HCEC 1CT (cell line): ENCODE measurements at regions not wholly inside any gene's neighbourhood (a gene's known extent, or its start where the extent isn't known, plus 50 kb on each side); places are given as distances from the start of the nearest gene placed in this dataset.
A peak's percentile ranks its signal among the peaks of the same experiment; 100 is the strongest.
"Not testable (repeated sequence)": the region's sequence is repeated elsewhere in the genome, so short reads cannot be mapped to it uniquely, and the experiment has no call there.

Source experiments
- DNase-seq: peaks from one replicate; pipeline ENCODE4 v3.0.0-alpha.2; 2017

- DNase-seq: no peak
Observed at GRCh38 chr2:122747670-122748069, 992.2 kb downstream of the TSN start.

DNA sequence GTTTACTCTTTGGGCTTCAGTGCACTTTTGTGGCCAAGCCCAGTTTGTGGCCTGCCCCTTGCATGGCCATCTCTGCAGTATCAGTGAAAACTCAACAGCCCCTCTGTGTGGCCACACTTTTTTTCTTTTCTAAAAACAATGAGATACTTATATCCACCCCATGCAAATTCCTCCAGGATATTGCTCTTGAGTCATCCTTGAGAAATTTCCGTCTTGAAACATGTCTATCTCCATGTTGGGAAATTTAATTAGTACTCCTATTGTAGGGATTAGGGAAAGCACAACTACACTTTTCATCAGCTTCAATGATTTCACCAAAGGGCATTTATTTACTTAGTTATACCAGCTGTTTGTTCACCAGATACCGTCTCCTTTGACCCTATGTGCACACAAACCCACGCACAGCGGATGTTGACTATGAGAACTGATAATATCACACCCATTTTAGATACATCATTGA lies 993.1 kb downstream of the TSN start:
- peak; percentile 79 for DNase-seq

GRCh38 chr2:122749405-122749804 lies 994.0 kb downstream of the TSN start:
- no peak for DNase-seq

- no peak for DNase-seq
Observed at GRCh38 chr2:122750095-122750494, 994.6 kb downstream of the TSN start.

DNA sequence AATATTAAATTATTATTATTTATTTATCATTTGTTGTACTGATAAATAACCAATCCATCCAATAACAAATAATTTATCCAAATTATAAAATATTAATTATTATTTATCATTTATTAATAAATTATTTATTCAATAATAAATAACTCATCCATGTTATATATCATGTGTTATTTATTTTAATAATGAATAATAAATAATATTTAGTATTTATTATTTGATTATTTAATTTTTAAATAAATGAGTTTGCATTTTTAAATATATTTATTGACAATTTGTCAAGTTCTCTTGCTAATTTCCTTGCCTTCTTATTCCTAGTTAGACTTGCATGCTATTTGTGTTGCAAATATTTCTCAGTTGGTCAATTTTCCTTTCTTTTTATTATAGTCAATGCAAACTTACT lies 995.4 kb downstream of the TSN start:
- DNase-seq: no peak

DNA sequence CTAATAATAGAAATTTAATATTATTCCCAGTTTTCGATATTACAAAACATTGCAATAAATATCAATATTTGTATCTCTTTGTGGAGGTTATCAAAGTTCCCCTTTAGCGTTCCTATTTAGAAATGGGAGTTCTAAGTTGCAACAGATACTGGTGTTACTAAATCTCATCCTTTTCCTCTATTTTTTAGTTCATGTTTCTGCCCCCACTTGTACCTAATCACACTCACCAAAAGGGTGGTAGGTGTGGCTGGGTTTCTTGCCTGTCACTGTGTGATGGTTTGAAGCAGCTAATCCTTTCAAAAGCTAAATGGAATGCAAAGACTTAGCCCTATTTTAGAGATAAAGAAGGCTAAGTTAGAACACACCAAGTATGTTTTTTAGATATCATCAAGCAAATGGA lies 997.9 kb downstream of the TSN start:
- no peak for DNase-seq

- no peak for DNase-seq
Observed at GRCh38 chr2:122754561-122754960, 999.1 kb downstream of the TSN start.

DNA sequence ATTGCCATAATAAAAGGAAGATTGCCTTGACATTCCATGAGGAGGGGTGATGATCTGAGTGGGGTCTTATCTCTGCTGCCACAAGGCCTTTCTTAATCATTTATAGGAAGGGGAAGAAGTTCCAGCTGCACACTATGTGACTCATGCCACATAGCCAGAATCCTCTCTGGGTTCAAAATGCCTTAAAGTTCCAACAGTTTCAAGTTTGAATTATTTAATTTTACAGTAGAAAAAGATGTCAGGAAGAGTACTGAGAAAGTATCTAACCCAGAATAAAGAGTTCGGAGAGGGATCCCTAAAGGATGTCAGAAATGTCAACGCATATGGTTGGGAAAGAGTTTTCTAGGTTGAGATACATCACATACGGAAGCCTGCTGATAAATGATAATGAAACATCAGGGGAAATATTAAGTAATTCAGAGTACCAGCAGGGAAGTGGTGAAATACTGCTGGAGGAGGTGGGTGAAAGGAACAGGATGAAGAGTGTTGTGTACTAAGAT lies 999.9 kb downstream of the TSN start:
- DNase-seq: no peak

- DNase-seq: no peak
Observed at GRCh38 chr2:122758967-122759366, 1003.5 kb downstream of the TSN start.

GRCh38 chr2:122764014-122764413 lies 1008.6 kb downstream of the TSN start:
- no peak for DNase-seq

DNA sequence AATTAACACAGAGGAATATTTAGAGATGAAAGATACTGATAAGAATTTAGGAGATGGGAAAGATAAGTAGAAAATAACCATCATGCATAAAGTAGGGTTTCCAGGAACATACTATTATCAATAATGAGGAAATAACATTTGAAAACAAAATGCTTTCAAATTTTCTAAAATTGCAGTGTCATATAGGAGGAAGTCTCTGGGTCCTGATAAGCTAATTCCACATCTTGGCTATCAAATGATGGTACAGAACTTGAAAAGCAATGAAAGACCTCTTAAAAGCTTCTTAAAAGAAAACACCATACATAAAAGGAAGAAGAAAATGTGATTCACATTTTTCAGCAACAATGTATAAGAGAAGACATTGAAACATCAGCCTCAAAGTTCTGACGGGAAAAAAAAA lies 1024.8 kb downstream of the TSN start:
- no peak for DNase-seq

- no peak for DNase-seq
Observed at GRCh38 chr2:122794100-122794499, 1038.6 kb downstream of the TSN start.

- no peak for DNase-seq
Observed at GRCh38 chr2:122795763-122796162, 1040.3 kb downstream of the TSN start.

GRCh38 chr2:122799391-122799790 lies 1043.9 kb downstream of the TSN start:
- no peak for DNase-seq

GRCh38 chr2:122800781-122801180 lies 1045.3 kb downstream of the TSN start:
- DNase-seq: no peak

GRCh38 chr2:122804494-122804893 lies 1049.0 kb downstream of the TSN start:
- DNase-seq: peak; percentile 50

- DNase-seq: peak; percentile 17
Observed at GRCh38 chr2:122805346-122805745, 1049.9 kb downstream of the TSN start.

DNA sequence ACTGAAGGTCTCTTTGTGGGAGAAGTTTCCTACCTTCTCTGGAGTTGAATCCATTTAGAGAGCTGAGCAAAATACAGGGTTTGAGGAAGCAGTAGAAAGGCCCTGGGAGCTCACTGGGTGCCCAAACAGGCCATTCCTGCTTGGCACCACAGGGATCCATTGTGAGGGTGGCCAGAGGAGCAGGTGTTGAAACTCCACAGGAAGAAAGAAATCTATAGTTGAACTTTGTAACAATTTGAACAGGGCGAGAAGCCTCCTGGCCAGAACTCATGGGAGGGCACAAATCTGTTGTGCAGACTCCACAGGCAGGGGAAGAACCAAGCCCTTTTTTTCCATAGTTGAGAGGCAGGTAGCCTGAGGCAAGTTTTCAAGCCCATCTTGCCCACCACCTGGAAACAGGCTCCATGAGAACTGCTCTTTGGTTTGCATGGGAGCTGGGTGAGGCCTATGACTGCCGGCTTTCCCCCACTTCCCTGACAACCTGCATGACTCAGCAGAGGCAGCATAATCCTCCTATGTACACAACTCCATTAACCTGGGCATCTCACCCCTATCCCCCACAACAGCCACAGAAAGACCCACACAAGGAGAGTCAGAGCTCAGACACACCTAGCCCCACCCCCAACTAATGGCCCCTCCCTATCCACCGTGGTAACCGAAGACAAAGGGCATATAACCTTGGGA lies 1053.0 kb downstream of the TSN start:
- no peak for DNase-seq

DNA sequence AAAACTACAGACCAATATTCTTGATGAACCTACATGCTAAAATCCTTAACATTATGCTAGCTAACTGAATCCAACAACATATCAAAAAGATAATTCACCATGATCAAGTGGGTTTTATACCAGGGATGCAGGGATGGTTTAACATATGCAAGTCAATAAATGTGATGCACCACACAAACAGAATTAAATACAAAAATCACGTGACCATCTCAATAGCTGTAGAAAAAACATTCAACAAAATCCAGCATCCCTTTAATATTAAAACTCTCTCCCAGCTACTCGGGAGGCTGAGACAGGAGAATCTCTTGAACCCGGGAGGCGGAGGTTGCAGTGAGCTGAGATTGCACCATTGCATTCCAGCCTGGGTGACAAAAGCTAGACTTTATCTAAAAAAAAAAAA lies 1056.8 kb downstream of the TSN start:
- not testable (repeated sequence) for DNase-seq

- no peak for DNase-seq
Observed at GRCh38 chr2:122815120-122815519, 1059.7 kb downstream of the TSN start.

DNA sequence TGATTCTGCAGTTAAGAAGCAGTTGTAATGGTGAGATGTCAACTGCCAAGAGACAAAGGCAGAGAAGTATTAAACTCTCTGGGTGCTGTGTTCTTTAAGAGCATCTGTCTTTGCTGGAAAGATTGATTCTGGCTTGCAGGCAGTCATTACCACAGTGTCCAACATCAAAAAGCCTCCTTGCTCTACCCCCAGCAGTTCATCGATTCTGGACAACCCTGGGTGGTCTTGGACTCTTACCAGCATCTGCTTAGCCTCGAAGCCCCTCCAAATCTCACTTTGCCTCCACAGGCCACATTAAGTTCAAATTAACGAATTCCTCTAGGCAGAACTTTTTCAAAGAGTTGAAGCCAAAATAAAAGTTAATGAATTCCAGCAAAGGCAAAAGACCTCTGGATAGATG lies 1061.4 kb downstream of the TSN start:
- no peak for DNase-seq

GRCh38 chr2:122822319-122822718 lies 1066.9 kb downstream of the TSN start:
- no peak for DNase-seq

GRCh38 chr2:122830157-122830556 lies 1074.7 kb downstream of the TSN start:
- DNase-seq: no peak

DNA sequence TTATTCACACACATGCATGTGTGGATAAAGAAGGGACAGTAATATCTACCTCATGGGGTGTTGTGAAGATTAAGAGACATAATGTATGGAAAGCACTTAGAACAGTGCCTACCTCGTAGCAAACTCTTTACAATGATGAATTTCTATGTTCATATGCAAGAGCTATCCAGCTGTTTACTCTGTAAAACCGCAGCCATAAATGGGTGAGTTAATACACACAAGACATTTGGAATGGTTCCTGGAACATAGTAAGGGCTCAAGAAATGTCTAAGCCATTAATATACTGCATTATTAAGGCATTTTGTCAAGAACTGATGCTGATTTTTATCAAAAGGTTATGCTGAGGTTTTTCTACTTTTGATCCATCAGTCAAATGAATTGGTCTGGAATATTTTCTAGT lies 1076.2 kb downstream of the TSN start:
- DNase-seq: peak; percentile 43

DNA sequence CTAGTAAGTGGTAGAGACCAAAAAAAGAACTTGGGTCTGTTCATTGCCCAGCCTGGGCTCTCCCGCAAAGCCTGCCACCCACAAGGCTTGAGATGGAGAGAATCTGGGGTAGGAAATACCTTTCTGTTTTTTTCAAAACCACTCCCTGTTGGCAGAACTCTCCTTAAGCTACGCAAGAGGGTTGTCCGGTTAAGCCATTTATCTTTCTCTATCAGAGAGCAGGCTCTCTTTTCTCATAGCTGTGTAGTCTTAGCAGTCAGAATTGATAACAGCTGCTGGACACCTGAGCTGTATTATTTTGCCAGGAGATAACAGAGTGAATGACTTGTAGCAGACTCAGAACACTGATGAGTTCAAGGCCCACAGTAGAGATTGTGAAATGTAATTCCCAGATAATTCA lies 1088.1 kb downstream of the TSN start:
- DNase-seq: no peak
